ENCODE measurements at regions not wholly inside any gene's neighbourhood (a gene's known extent, or its start where the extent isn't known, plus 50 kb on each side); places are given as distances from the start of the nearest gene placed in this dataset.

DNA sequence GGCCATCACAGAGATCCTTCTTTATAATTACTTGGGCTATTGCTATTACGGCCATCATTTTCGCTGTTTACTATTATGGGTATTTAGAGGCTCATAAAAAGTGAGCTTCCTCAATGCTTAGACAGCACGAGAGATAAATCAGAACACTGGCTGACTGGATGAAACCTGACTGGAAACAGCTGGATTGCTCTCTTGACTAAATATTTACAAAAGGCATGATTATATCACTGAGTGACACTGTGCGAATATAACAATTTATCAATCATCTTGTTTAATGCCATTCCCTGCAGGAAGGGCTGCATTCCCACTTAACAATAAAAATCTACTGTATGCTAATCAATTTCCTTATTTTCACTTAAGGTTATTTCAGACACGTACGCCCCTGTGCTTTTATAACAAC, 260.1 kb upstream of the ARID1B start:
- Histone ChIP-seq H3K79me2 (ENCODE audit: control insufficient read depth, insufficient read depth, low read length, unreplicated experiment) (no peaks in the 10 kb centered on the region), H3K27ac (ENCODE audit: low read depth, low read length) (no peak overlapping the region), H3K4me3 (ENCODE audit: low read depth, low read length) (no peak overlapping the region), H3K36me3 (ENCODE audit: insufficient read depth, low read length) (no peaks in the 10 kb centered on the region), H3K27me3 (ENCODE audit: insufficient read depth, low read length) (no peaks in the 10 kb centered on the region), H2AFZ (ENCODE audit: low read length, unreplicated experiment) (no peak overlapping the region), H3K4me1 (ENCODE audit: control insufficient read depth, insufficient read depth, low read length, unreplicated experiment) (no peaks in the 10 kb centered on the region)

DNA sequence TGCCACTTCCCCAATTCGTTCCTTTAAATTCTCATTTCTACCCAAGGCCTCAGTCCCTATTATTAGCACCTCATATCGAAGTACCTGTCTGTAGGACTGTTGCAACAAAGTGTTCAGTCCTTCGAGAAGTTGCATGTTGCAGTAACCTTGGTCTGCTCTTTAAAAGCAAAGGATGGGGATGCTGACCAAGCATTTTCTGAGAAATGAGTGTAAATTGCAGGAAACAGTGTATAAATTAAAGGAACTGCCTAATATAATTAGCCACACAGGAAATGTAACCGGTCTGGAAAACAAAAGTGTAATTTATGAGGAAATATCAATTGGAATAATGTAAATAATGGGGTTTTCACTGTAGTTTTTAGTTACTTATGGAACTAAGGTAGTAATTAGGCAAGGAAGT, 261.9 kb upstream of the ARID1B start:
- no peaks in the 10 kb centered on the region for H3K4me1 ChIP-seq (ENCODE audit: control insufficient read depth, insufficient read depth, low read length, unreplicated experiment)
- no peaks in the 10 kb centered on the region for H3K36me3 ChIP-seq (ENCODE audit: insufficient read depth, low read length)
- H3K4me3 ChIP-seq (ENCODE audit: low read depth, low read length), result no peak overlapping the region
- H3K79me2 ChIP-seq (ENCODE audit: control insufficient read depth, insufficient read depth, low read length, unreplicated experiment), result no peaks in the 10 kb centered on the region
- H3K27ac ChIP-seq (ENCODE audit: low read depth, low read length), result no peak overlapping the region
- H2AFZ ChIP-seq (ENCODE audit: low read length, unreplicated experiment), result no peak overlapping the region
- H3K27me3 ChIP-seq (ENCODE audit: insufficient read depth, low read length), result no peaks in the 10 kb centered on the region

DNA sequence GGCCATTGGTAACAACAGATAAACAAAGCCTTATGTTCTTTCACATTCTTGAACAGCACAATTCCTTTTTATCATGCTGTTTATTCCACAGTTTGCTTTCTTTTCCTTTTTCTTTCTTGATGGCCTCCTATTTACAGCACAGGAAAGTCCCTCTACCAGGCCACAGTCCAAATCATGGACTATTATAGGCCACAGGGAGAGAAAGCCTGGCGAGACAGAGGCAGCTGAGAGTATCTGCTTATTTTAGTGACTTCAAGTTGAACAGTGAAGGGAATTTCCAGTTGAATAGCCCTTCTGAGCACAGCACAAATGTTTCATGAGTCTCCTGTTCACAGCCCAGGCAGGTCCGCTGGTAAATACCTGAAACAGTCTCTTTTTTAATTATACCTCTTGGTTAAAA, 263.7 kb upstream of the ARID1B start:
- H3K27ac ChIP-seq (ENCODE audit: low read depth, low read length), result no peak overlapping the region
- no peak overlapping the region for H2AFZ ChIP-seq (ENCODE audit: low read length, unreplicated experiment)
- H3K4me3 ChIP-seq (ENCODE audit: low read depth, low read length), result no peak overlapping the region
- no peaks in the 10 kb centered on the region for H3K36me3 ChIP-seq (ENCODE audit: insufficient read depth, low read length)
- no peaks in the 10 kb centered on the region for H3K27me3 ChIP-seq (ENCODE audit: insufficient read depth, low read length)
- H3K79me2 ChIP-seq (ENCODE audit: control insufficient read depth, insufficient read depth, low read length, unreplicated experiment), result no peaks in the 10 kb centered on the region
- H3K4me1 ChIP-seq (ENCODE audit: control insufficient read depth, insufficient read depth, low read length, unreplicated experiment), result no peaks in the 10 kb centered on the region

DNA sequence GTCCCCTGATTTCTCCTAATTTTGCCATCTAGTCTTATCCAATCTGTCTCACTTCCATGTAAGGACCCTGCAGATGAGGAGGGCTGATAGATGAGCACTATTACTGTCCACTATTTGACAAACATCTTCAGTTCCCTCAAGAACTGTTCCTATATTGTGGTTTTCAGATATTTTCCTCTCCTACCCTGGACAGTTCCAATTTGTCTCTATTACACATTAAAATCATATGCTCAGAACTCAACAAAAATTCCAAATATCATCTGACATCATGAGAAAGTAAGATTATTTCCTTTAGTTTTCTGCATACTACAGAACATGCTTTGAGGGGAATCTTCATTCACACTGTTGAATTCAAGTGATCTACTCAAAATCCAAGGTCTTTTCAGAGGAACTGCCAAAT, 265.6 kb upstream of the ARID1B start:
- no peak overlapping the region for H3K4me3 ChIP-seq (ENCODE audit: low read depth, low read length)
- H2AFZ ChIP-seq (ENCODE audit: low read length, unreplicated experiment), result no peak overlapping the region
- H3K36me3 ChIP-seq (ENCODE audit: insufficient read depth, low read length), result no peaks in the 10 kb centered on the region
- H3K27me3 ChIP-seq (ENCODE audit: insufficient read depth, low read length), result no peaks in the 10 kb centered on the region
- no peaks in the 10 kb centered on the region for H3K4me1 ChIP-seq (ENCODE audit: control insufficient read depth, insufficient read depth, low read length, unreplicated experiment)
- H3K27ac ChIP-seq (ENCODE audit: low read depth, low read length), result no peak overlapping the region
- no peaks in the 10 kb centered on the region for H3K79me2 ChIP-seq (ENCODE audit: control insufficient read depth, insufficient read depth, low read length, unreplicated experiment)

DNA sequence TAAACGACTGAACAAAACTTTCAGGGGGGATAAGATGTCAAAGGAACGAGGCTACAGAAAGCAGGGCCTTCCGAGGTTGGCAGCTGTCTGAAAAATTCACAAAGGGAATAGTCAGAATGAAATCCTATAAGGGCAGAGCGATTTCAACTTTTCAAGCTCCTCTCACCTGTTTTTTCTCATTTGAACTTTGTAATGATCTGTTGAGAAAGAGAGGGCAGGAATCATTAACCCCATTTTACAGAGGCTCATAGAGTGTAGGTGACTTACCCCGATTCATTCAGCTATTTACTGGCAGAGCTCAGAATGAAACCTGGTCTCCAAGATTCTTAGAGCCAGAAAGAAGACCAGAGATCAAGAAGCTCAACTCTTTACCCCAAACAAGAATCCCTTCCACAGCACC, 266.1 kb upstream of the ARID1B start:
- H3K36me3 ChIP-seq (ENCODE audit: insufficient read depth, low read length), result no peaks in the 10 kb centered on the region
- no peaks in the 10 kb centered on the region for H3K27me3 ChIP-seq (ENCODE audit: insufficient read depth, low read length)
- no peak overlapping the region for H2AFZ ChIP-seq (ENCODE audit: low read length, unreplicated experiment)
- H3K27ac ChIP-seq (ENCODE audit: low read depth, low read length), result no peak overlapping the region
- H3K4me1 ChIP-seq (ENCODE audit: control insufficient read depth, insufficient read depth, low read length, unreplicated experiment), result no peaks in the 10 kb centered on the region
- no peaks in the 10 kb centered on the region for H3K79me2 ChIP-seq (ENCODE audit: control insufficient read depth, insufficient read depth, low read length, unreplicated experiment)
- H3K4me3 ChIP-seq (ENCODE audit: low read depth, low read length), result no peak overlapping the region

DNA sequence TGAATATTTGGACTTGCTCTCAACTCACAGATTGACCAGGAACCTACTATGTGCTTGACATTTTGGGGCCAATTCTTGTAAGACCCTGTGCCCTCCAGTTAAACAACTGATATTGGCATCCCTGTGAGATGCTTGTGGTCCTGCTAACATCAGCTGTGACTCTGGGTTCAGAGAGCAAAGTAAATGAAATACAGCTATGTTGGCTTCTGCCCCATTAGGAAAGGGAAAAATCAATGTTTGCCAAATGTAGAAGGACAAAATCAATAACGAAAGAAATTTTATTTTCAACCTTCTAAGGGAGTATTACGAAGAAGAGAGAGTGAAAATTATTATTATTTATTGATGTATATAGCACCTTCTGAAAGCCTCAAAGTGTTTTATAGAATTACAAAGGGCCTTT, 266.9 kb upstream of the ARID1B start:
- H2AFZ ChIP-seq (ENCODE audit: low read length, unreplicated experiment), result no peak overlapping the region
- no peaks in the 10 kb centered on the region for H3K4me1 ChIP-seq (ENCODE audit: control insufficient read depth, insufficient read depth, low read length, unreplicated experiment)
- no peaks in the 10 kb centered on the region for H3K36me3 ChIP-seq (ENCODE audit: insufficient read depth, low read length)
- H3K27ac ChIP-seq (ENCODE audit: low read depth, low read length), result no peak overlapping the region
- H3K4me3 ChIP-seq (ENCODE audit: low read depth, low read length), result no peak overlapping the region
- no peaks in the 10 kb centered on the region for H3K27me3 ChIP-seq (ENCODE audit: insufficient read depth, low read length)
- H3K79me2 ChIP-seq (ENCODE audit: control insufficient read depth, insufficient read depth, low read length, unreplicated experiment), result no peaks in the 10 kb centered on the region

DNA sequence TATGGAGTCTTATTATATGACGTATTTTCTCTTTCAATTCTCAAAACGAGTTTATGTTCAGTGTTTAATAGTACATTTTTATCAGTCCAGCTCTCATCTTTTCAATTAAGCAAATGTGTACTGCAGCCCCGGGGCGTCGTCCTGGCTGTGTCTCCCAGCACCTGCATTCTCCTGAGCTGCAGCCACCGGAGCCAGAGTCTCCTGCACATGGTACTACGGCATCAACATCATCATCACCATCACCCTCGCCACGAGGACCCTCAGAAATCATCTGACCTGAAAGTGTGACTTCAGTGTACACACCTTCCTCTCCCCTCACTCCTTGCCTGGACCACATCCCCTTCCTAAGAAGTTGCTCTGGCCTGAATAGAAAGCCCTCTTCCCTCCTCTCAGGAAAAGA, 267.7 kb upstream of the ARID1B start:
- Histone ChIP-seq H3K79me2 (ENCODE audit: control insufficient read depth, insufficient read depth, low read length, unreplicated experiment) (no peaks in the 10 kb centered on the region), H3K4me1 (ENCODE audit: control insufficient read depth, insufficient read depth, low read length, unreplicated experiment) (no peaks in the 10 kb centered on the region), H2AFZ (ENCODE audit: low read length, unreplicated experiment) (no peak overlapping the region), H3K36me3 (ENCODE audit: insufficient read depth, low read length) (no peaks in the 10 kb centered on the region), H3K27ac (ENCODE audit: low read depth, low read length) (no peak overlapping the region), H3K27me3 (ENCODE audit: insufficient read depth, low read length) (no peaks in the 10 kb centered on the region), H3K4me3 (ENCODE audit: low read depth, low read length) (no peak overlapping the region)

DNA sequence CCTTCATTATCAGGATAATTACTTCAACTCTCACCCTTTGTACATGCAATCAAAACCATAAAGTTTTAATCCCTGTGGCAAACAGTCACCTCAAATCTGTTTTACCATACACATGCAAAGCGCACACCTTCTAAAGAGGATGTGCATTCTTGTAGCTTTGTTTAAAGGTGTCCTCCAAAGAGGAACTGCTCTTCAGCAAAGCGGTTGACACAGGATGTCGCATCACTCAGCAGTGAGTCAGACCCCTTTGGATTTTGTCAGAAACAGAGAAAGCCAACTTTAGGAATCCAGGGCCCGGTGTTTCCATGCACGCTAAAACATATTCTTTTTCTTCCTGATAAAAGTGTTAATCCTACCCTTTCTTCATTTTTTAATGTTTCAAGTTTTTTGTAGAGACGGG, 268.3 kb upstream of the ARID1B start:
- H3K36me3 ChIP-seq (ENCODE audit: insufficient read depth, low read length), result no peaks in the 10 kb centered on the region
- H3K27ac ChIP-seq (ENCODE audit: low read depth, low read length), result no peak overlapping the region
- no peak overlapping the region for H3K4me3 ChIP-seq (ENCODE audit: low read depth, low read length)
- H2AFZ ChIP-seq (ENCODE audit: low read length, unreplicated experiment), result no peak overlapping the region
- H3K4me1 ChIP-seq (ENCODE audit: control insufficient read depth, insufficient read depth, low read length, unreplicated experiment), result no peaks in the 10 kb centered on the region
- H3K79me2 ChIP-seq (ENCODE audit: control insufficient read depth, insufficient read depth, low read length, unreplicated experiment), result no peaks in the 10 kb centered on the region
- no peaks in the 10 kb centered on the region for H3K27me3 ChIP-seq (ENCODE audit: insufficient read depth, low read length)

DNA sequence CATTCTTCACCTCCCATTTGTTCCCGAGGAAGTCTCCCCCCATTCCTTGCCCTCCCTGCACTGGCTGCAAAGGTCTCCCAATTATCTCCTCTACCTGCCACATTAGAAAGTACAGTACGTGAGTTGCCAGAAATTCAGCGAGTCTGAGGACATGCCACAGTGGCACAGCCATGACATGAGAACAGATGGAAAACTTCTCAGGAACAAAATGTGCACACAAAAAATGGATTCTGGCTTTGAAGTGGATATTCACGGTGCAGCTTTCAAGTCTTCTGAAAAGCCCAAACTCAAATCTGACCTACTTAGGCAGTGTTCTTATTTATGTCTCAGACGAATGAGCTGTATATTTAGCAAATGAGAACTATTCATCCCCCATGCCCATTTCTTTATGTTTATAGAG, 269.1 kb upstream of the ARID1B start:
- no peaks in the 10 kb centered on the region for H3K4me1 ChIP-seq (ENCODE audit: control insufficient read depth, insufficient read depth, low read length, unreplicated experiment)
- no peak overlapping the region for H3K4me3 ChIP-seq (ENCODE audit: low read depth, low read length)
- H3K79me2 ChIP-seq (ENCODE audit: control insufficient read depth, insufficient read depth, low read length, unreplicated experiment), result no peaks in the 10 kb centered on the region
- H3K27me3 ChIP-seq (ENCODE audit: insufficient read depth, low read length), result no peaks in the 10 kb centered on the region
- no peak overlapping the region for H2AFZ ChIP-seq (ENCODE audit: low read length, unreplicated experiment)
- H3K27ac ChIP-seq (ENCODE audit: low read depth, low read length), result no peak overlapping the region
- no peaks in the 10 kb centered on the region for H3K36me3 ChIP-seq (ENCODE audit: insufficient read depth, low read length)

DNA sequence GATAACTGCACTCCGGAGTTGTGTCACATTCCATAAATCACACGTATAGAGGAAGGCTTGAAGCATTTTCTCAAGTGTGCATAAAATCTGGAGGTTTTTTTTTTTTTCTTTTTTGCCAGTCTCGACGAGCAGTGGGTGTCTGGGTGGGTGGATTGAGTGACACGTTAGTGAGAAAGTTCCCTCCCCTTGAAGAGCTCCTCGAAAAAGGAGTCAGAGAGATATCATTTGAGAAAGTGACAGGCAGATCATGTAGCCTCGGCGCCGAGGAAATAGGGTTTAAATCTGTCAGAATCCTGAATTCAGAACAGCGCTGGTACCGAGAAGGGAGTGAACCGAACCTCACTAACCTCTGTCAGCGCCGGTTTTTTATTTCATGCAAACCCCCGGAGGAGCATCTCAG, 269.5 kb upstream of the ARID1B start:
- no peak overlapping the region for H3K4me3 ChIP-seq (ENCODE audit: low read depth, low read length)
- H3K36me3 ChIP-seq (ENCODE audit: insufficient read depth, low read length), result no peaks in the 10 kb centered on the region
- no peaks in the 10 kb centered on the region for H3K79me2 ChIP-seq (ENCODE audit: control insufficient read depth, insufficient read depth, low read length, unreplicated experiment)
- H3K27me3 ChIP-seq (ENCODE audit: insufficient read depth, low read length), result no peaks in the 10 kb centered on the region
- H2AFZ ChIP-seq (ENCODE audit: low read length, unreplicated experiment), result no peak overlapping the region
- no peak overlapping the region for H3K27ac ChIP-seq (ENCODE audit: low read depth, low read length)
- no peaks in the 10 kb centered on the region for H3K4me1 ChIP-seq (ENCODE audit: control insufficient read depth, insufficient read depth, low read length, unreplicated experiment)

DNA sequence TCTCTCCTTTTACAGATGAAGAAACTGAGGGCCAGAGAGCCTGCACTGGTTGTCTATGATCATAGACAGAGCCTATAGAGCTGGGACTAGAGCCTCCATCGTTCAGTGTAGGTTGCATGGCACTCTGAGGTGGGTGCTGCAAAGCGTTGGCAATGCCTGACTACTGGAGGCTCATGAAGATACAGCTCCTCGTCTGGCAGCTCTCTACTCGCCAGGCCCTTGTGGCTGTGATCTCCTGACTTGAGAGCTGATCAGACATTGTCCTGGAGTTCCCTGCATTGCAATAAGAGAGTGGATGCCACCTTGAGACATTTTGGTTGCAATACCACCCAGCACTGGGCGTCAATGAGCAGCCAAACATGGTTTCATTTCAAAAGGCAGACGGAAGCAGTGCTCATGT, 270.1 kb upstream of the ARID1B start:
- no peak overlapping the region for H3K27ac ChIP-seq (ENCODE audit: low read depth, low read length)
- H3K4me3 ChIP-seq (ENCODE audit: low read depth, low read length), result no peak overlapping the region
- H3K79me2 ChIP-seq (ENCODE audit: control insufficient read depth, insufficient read depth, low read length, unreplicated experiment), result no peaks in the 10 kb centered on the region
- H3K27me3 ChIP-seq (ENCODE audit: insufficient read depth, low read length), result no peaks in the 10 kb centered on the region
- no peaks in the 10 kb centered on the region for H3K4me1 ChIP-seq (ENCODE audit: control insufficient read depth, insufficient read depth, low read length, unreplicated experiment)
- no peak overlapping the region for H2AFZ ChIP-seq (ENCODE audit: low read length, unreplicated experiment)
- H3K36me3 ChIP-seq (ENCODE audit: insufficient read depth, low read length), result no peaks in the 10 kb centered on the region
